ENCODE measurements at regions not wholly inside any gene's neighbourhood (a gene's known extent, or its start where the extent isn't known, plus 50 kb on each side); places are given as distances from the start of the nearest gene placed in this dataset.

- DNase-seq (ENCODE audit: low spot score), result no peak
Measured at GRCh38 chr2:150903055-150903454, 358.6 kb downstream of the RBM43 start.

GRCh38 chr2:150900913-150901312, 360.8 kb downstream of the RBM43 start:
- no peak for DNase-seq (ENCODE audit: low spot score)

GRCh38 chr2:150895968-150896367, 365.7 kb downstream of the RBM43 start:
- no peak for DNase-seq (ENCODE audit: low spot score)

GRCh38 chr2:150889141-150889540, 372.5 kb downstream of the RBM43 start:
- no peak for DNase-seq (ENCODE audit: low spot score)

GRCh38 chr2:150888337-150888736, 373.3 kb downstream of the RBM43 start:
- no peak for DNase-seq (ENCODE audit: low spot score)

- no peak for DNase-seq (ENCODE audit: low spot score)
Measured at GRCh38 chr2:150887926-150888325, 373.7 kb downstream of the RBM43 start.

GRCh38 chr2:150885774-150886386, 375.8 kb downstream of the RBM43 start:
- no peak for DNase-seq (ENCODE audit: low spot score)

GRCh38 chr2:150885236-150885635, 376.4 kb downstream of the RBM43 start:
- DNase-seq (ENCODE audit: low spot score), result no peak

- DNase-seq (ENCODE audit: low spot score), result no peak
Measured at GRCh38 chr2:150883613-150883895, 378.1 kb downstream of the RBM43 start.

- no peak for DNase-seq (ENCODE audit: low spot score)
Measured at GRCh38 chr2:150882751-150883612, 378.7 kb downstream of the RBM43 start.

- no peak for DNase-seq (ENCODE audit: low spot score)
Measured at GRCh38 chr2:150880986-150881385, 380.7 kb downstream of the RBM43 start.

GRCh38 chr2:150878356-150878755, 383.3 kb downstream of the RBM43 start:
- no peak for DNase-seq (ENCODE audit: low spot score)

- no peak for DNase-seq (ENCODE audit: low spot score)
Measured at GRCh38 chr2:150876251-150876950, 385.3 kb downstream of the RBM43 start.

GRCh38 chr2:150873396-150873772, 385.9 kb upstream of the RND3 start:
- DNase-seq (ENCODE audit: low spot score), result no peak

- DNase-seq (ENCODE audit: low spot score), result no peak
Measured at GRCh38 chr2:150872756-150873395, 385.4 kb upstream of the RND3 start.

- DNase-seq (ENCODE audit: low spot score), result no peak
Measured at GRCh38 chr2:150866431-150866830, 379.0 kb upstream of the RND3 start.

- no peak for DNase-seq (ENCODE audit: low spot score)
Measured at GRCh38 chr2:150863691-150864090, 376.2 kb upstream of the RND3 start.

- no peak for DNase-seq (ENCODE audit: low spot score)
Measured at GRCh38 chr2:150860301-150860700, 372.8 kb upstream of the RND3 start.

GRCh38 chr2:150859877-150860276, 372.4 kb upstream of the RND3 start:
- no peak for DNase-seq (ENCODE audit: low spot score)

GRCh38 chr2:150859162-150859561, 371.7 kb upstream of the RND3 start:
- DNase-seq (ENCODE audit: low spot score), result no peak

GRCh38 chr2:150858382-150858781, 370.9 kb upstream of the RND3 start:
- no peak for DNase-seq (ENCODE audit: low spot score)

GRCh38 chr2:150856596-150857281, 369.3 kb upstream of the RND3 start:
- no peak for DNase-seq (ENCODE audit: low spot score)
